ENCODE measurements at regions not wholly inside any gene's neighbourhood (a gene's known extent, or its start where the extent isn't known, plus 50 kb on each side); places are given as distances from the start of the nearest gene placed in this dataset.

DNA sequence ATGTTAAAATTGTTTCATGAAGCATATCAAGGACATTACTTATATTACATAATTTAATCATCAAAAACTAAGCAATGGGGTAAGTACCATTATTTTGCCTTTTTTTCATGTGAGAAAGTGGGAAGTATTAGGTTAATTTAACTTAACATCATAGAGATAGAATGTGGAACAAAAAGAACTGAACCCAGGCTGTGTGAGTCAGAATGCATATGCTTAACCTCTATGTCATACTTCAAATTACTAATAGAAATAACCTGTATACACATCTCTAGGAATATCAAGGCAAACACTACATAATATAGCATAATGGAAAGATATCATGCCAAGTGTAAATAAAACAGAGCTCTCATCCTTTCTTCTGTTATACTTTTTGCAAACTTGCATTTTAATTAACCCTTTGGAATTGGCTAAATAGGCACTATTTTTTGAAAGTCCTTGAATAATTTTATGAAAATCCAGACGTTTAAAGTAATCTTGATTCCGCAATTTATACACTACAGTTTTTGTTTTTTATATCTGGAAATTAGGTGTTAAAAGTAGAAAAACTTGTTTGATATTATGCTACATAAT lies 777.7 kb downstream of the SLC6A15 start:
- Histone ChIP-seq H2BK15ac (ENCODE audit: low read depth, low read length) (no peak overlapping the region), H3K23ac (ENCODE audit: low read depth, low read length) (no peak overlapping the region), H3K56ac (ENCODE audit: extremely low read depth, insufficient read depth, low read length) (no peak overlapping the region), H2AFZ (replicated peaks; ENCODE audit: low read length, poor library complexity) (no peak overlapping the region), H3K4me3 (ENCODE audit: insufficient read depth, low read depth, low read length) (no peak overlapping the region), H4K8ac (ENCODE audit: low read depth in 2 of 2, low read length in 2 of 2) (no peak overlapping the region), H3K18ac (ENCODE audit: low read depth, low read length) (no peak overlapping the region), H2AK5ac (ENCODE audit: low read depth, low read length) (no peak overlapping the region), H3K27ac (ENCODE audit: insufficient read depth, low read length) (no peak overlapping the region), H2BK120ac (ENCODE audit: low read depth, low read length) (no peak overlapping the region), H3K4me2 (ENCODE audit: low read depth, low read length) (no peak overlapping the region), H3K14ac (replicated peaks; ENCODE audit: low read depth, low read length) (no peak overlapping the region), H3K79me1 (ENCODE audit: low read depth in 1 of 2, low read length in 2 of 2) (no peaks in the 10 kb centered on the region), H4K91ac (ENCODE audit: insufficient read depth, low read depth, low read length) (no peak overlapping the region), H3K27me3 (ENCODE audit: control insufficient read depth, insufficient read depth, low read length) (no peaks in the 10 kb centered on the region), H3K9me1 (ENCODE audit: insufficient read depth, low read length) (no peaks in the 10 kb centered on the region), H2BK5ac (ENCODE audit: low read depth, low read length, poor library complexity, severe bottlenecking) (peak overlapping the region; percentile 58), H4K5ac (ENCODE audit: low read depth, low read length) (no peak overlapping the region), H2BK20ac (ENCODE audit: low read depth, low read length) (no peak overlapping the region), H3K4me1 (ENCODE audit: control insufficient read depth, insufficient read depth, low read length) (peaks cover 2% of the 10 kb centered on the region; the same call in 1 of the 2 replicates), H2AK9ac (replicated peaks; ENCODE audit: low read depth, low read length, poor library complexity) (no peak overlapping the region), H3K4ac (ENCODE audit: low read depth, low read length) (no peak overlapping the region), H4K20me1 (ENCODE audit: insufficient read depth, low read length) (no peaks in the 10 kb centered on the region), H3K9ac (ENCODE audit: low read depth, low read length) (no peak overlapping the region), H3K9me3 (ENCODE audit: control insufficient read depth, insufficient read depth, low read length) (no peaks in the 10 kb centered on the region), H3K36me3 (ENCODE audit: control insufficient read depth, insufficient read depth, low read length) (no peaks in the 10 kb centered on the region)
- ChIA-PET CTCF (interaction anchor here (0.6 kb wide), 1 partner anchor 1758 kb away, joined by 4 read pairs; no protein-coding TSS in a partner anchor), POLR2A (ENCODE audit: unreplicated experiment) (no interaction called here)
- ATAC-seq (ENCODE audit: low read depth) (no peak), DNase-seq (peak; percentile 57)
- intact Hi-C loops (cut with micrococcal nuclease) (loop anchor here (5.0 kb wide), 1 partner anchor 242 kb away; no protein-coding TSS in a partner anchor), in situ Hi-C loops (cut with MboI; ENCODE audit: low sequenced_read_pairs) (no loop called here), dilution Hi-C loops (cut with HindIII; ENCODE audit: low sequenced_read_pairs, unreplicated experiment) (no loop called here)
- no CpG with 5 or more reads among the region's 2 CpGs for WGBS, 2 experiments (ENCODE audit: extremely low coverage in 2 of 2, insufficient read length in 1 of 2)
- no TSS peak for BruUV-seq (replicated peaks)
- TF ChIP-seq MAFK (IDR thresholded peaks at IDR 0.05; ENCODE audit: low read depth, low read length): peak; percentile 53
- TF ChIP-seq, protein P1, sequence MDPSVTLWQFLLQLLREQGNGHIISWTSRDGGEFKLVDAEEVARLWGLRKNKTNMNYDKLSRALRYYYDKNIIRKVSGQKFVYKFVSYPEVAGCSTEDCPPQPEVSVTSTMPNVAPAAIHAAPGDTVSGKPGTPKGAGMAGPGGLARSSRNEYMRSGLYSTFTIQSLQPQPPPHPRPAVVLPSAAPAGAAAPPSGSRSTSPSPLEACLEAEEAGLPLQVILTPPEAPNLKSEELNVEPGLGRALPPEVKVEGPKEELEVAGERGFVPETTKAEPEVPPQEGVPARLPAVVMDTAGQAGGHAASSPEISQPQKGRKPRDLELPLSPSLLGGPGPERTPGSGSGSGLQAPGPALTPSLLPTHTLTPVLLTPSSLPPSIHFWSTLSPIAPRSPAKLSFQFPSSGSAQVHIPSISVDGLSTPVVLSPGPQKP (IDR thresholded peaks at IDR 0.05; ENCODE audit: borderline replicate concordance, low read depth, low read length): no peak

All from IMR-90 (cell line).